H9 (cell line): ENCODE measurements at regions not wholly inside any gene's neighbourhood (a gene's known extent, or its start where the extent isn't known, plus 50 kb on each side); places are given as distances from the start of the nearest gene placed in this dataset.
A peak's percentile ranks its signal among the peaks of the same experiment; 100 is the strongest.

Experiments used
- DNase-seq: peaks from one replicate; pipeline ENCODE4 v3.0.0-alpha.2; 2017
- H2AFZ ChIP-seq: one replicate; pipeline ENCODE4 v1.6.1; 2013; ENCODE audit warnings: mild to moderate bottlenecking, low read length, control low read depth, moderate library complexity
- H2AK5ac ChIP-seq: 2 replicates; pipeline ENCODE4 v1.6.1; 2013; ENCODE audit warnings: low read length, control low read depth, mixed read lengths; ENCODE audit not compliant: insufficient read length
- H2BK120ac ChIP-seq: one replicate; pipeline ENCODE4 v1.6.1; 2013; ENCODE audit warnings: low read depth, mild to moderate bottlenecking, low read length, control low read depth, inconsistent platforms; ENCODE audit not compliant: poor library complexity, severe bottlenecking
- H2BK12ac ChIP-seq: 2 replicates; pipeline ENCODE4 v1.6.1; 2013; ENCODE audit warnings: low read length, control low read depth, mixed read lengths, low read depth; ENCODE audit not compliant: insufficient read length
- H2BK15ac ChIP-seq: 2 replicates; pipeline ENCODE4 v1.6.1; 2013; ENCODE audit warnings: low read depth, low read length, control low read depth
- H2BK20ac ChIP-seq: one replicate; pipeline ENCODE4 v1.6.1; 2013; ENCODE audit warnings: low read depth, mild to moderate bottlenecking, low read length, control low read depth, inconsistent platforms; ENCODE audit not compliant: poor library complexity, severe bottlenecking
- H2BK5ac ChIP-seq: 2 replicates; pipeline ENCODE4 v1.6.1; 2013; ENCODE audit warnings: low read length, control low read depth, mixed read lengths; ENCODE audit not compliant: insufficient read length
- H3K14ac ChIP-seq: 2 replicates; pipeline ENCODE4 v1.6.1; 2013; ENCODE audit warnings: low read length, control low read depth; ENCODE audit not compliant: insufficient read depth
- H3K18ac ChIP-seq: 2 replicates; pipeline ENCODE4 v1.6.1; 2013; ENCODE audit warnings: low read depth, mild to moderate bottlenecking, mixed read lengths, low read length, control low read depth; ENCODE audit not compliant: insufficient read length
- H3K23ac ChIP-seq: 2 replicates; pipeline ENCODE4 v1.6.1; 2013; ENCODE audit warnings: low read length, control low read depth, mixed read lengths, low read depth; ENCODE audit not compliant: insufficient read length
- H3K23me2 ChIP-seq: 2 replicates; pipeline ENCODE4 v1.6.1; 2013; ENCODE audit warnings: low read depth, mild to moderate bottlenecking, mixed read lengths, low read length, control low read depth; ENCODE audit not compliant: insufficient read length, poor library complexity, severe bottlenecking
- H3K27ac ChIP-seq: 2 replicates; pipeline ENCODE4 v1.5.1; 2013; ENCODE audit warnings: low read length, control low read depth, mixed read lengths, low read depth; ENCODE audit not compliant: insufficient read length
- H3K27me3 ChIP-seq: 2 replicates; pipeline ENCODE4 v1.6.1; 2013; ENCODE audit warnings: low read length, control low read depth, inconsistent platforms; ENCODE audit not compliant: insufficient read depth
- H3K4ac ChIP-seq: 2 replicates; pipeline ENCODE4 v1.6.1; 2013; ENCODE audit warnings: low read depth, mild to moderate bottlenecking, control low read depth, inconsistent platforms, low read length, moderate library complexity
- H3K4me1 ChIP-seq: 2 replicates; pipeline ENCODE4 v1.6.1; 2013; ENCODE audit warnings: low read length, control low read depth, inconsistent platforms; ENCODE audit not compliant: insufficient read depth
- H3K4me2 ChIP-seq: 2 replicates; pipeline ENCODE4 v1.6.1; 2013; ENCODE audit warnings: low read length, control low read depth, mixed read lengths; ENCODE audit not compliant: insufficient read length, insufficient read depth
- H3K56ac ChIP-seq: 2 replicates; pipeline ENCODE4 v1.6.1; 2013; ENCODE audit warnings: low read depth, mild to moderate bottlenecking, mixed read lengths, low read length, control low read depth; ENCODE audit not compliant: insufficient read length
- H3K79me1 ChIP-seq: 2 replicates; pipeline ENCODE4 v1.6.1; 2013; ENCODE audit warnings: low read depth, mild to moderate bottlenecking, moderate library complexity, low read length, control low read depth, inconsistent platforms; ENCODE audit not compliant: insufficient read depth, poor library complexity, severe bottlenecking
- H3K79me2 ChIP-seq: 2 replicates; pipeline ENCODE4 v1.6.1; 2013; ENCODE audit warnings: low read length, control low read depth, inconsistent platforms; ENCODE audit not compliant: insufficient read depth
- H3K9ac ChIP-seq: 2 replicates; pipeline ENCODE4 v1.6.1; 2013; ENCODE audit warnings: low read length, control low read depth, mixed read lengths; ENCODE audit not compliant: insufficient read length; ENCODE audit errors: extremely low read depth
- H3K9me3 ChIP-seq: one replicate; pipeline ENCODE4 v1.6.1; 2013; ENCODE audit warnings: low read depth, low read length, inconsistent platforms; ENCODE audit not compliant: control insufficient read depth
- H3T11ph ChIP-seq: one replicate; pipeline ENCODE4 v1.6.1; 2013; ENCODE audit warnings: mild to moderate bottlenecking, low read length, control low read depth, inconsistent platforms
- H4K20me1 ChIP-seq: one replicate; pipeline ENCODE4 v1.6.1; 2013; ENCODE audit not compliant: control insufficient read depth, insufficient read length, insufficient read depth
- H4K5ac ChIP-seq: 2 replicates; pipeline ENCODE4 v1.6.1; 2013; ENCODE audit warnings: low read depth, mild to moderate bottlenecking, mixed read lengths, low read length, control low read depth; ENCODE audit not compliant: insufficient read length
- H4K8ac ChIP-seq: replicated peaks from 2 replicates; pipeline ENCODE4 v1.6.1; 2013; ENCODE audit warnings: low read length, control low read depth, mixed read lengths, low read depth; ENCODE audit not compliant: insufficient read length
- H4K91ac ChIP-seq: 2 replicates; pipeline ENCODE4 v1.6.1; 2013; ENCODE audit warnings: low read depth, mild to moderate bottlenecking, moderate library complexity, mixed read lengths, low read length, control low read depth; ENCODE audit not compliant: insufficient read length
- H3K27ac Mint-ChIP-seq, 3 experiments: 2 replicates in 2 of 3; 3 replicates in 1 of 3; pipeline ENCODE4 v1.8.0; 2020 to 2021; ENCODE audit warnings: mixed read lengths in 3 of 3, mild to moderate bottlenecking in 1 of 3, moderate library complexity in 1 of 3
- H3K27me3 Mint-ChIP-seq: 2 replicates; pipeline ENCODE4 v1.8.0; 2021; ENCODE audit warnings: low read depth, mild to moderate bottlenecking, moderate library complexity, mixed read lengths
- H3K36me3 Mint-ChIP-seq, 3 experiments: 2 replicates in 2 of 3; 3 replicates in 1 of 3; pipeline ENCODE4 v1.8.0; 2020 to 2021; ENCODE audit warnings: low read depth in 3 of 3, mixed read lengths in 3 of 3; ENCODE audit not compliant: insufficient read depth in 1 of 3
- H3K4me1 Mint-ChIP-seq, 2 experiments: 2 replicates each; pipeline ENCODE4 v1.8.0; 2020; ENCODE audit warnings: mixed read lengths in 2 of 2
- H3K4me3 Mint-ChIP-seq, 2 experiments: 2 replicates in 1 of 2; 3 replicates in 1 of 2; pipeline ENCODE4 v1.8.0; 2020 to 2021; ENCODE audit warnings: mild to moderate bottlenecking in 2 of 2, mixed read lengths in 2 of 2, moderate library complexity in 1 of 2
- H3K9me3 Mint-ChIP-seq, 2 experiments: 2 replicates in 1 of 2; 3 replicates in 1 of 2; pipeline ENCODE4 v1.8.0; 2020; ENCODE audit warnings: mild to moderate bottlenecking in 2 of 2, mixed read lengths in 2 of 2, moderate library complexity in 1 of 2
- WGBS: extraction: QIAGEN DNeasy Blood & Tissue Kit; methylation state at CpG from one replicate; pipeline ENCODE4 v1.1.7; 2013; ENCODE audit warnings: missing lambda C conversion rate, low lambda C conversion rate, mixed read lengths; ENCODE audit not compliant: insufficient read length; ENCODE audit errors: extremely low coverage; 5-methylcytosine and 5-hydroxymethylcytosine counted together
- TF ChIP-seq, protein P1 (sequence below): fragments of 200-600 bp; sonication (generic); conservative IDR thresholded peaks from 3 replicates; pipeline ENCODE4 v1.8.0; 2021; ENCODE audit warnings: antibody characterized with exemption, mild to moderate bottlenecking

DNA sequence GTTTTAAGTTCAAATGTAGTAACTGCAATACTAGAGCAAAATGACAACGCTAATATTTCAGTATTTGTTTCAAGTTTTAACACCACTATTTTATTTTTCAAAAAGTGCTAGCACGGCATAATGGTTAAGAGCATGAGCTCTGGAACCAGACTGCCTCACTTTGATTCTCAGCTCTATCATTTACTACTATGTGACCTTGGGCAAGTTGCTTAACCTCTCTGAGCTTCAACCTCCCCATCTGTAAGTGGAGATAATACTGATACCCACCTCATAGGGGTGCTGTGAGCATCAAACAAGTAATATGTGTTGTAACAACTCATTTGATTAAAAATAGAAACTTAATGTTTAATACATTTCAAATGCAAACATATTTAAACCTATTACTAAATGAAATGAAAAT, 115.4 kb upstream of the NPHP3 start:
- Mint-ChIP-seq H3K27ac (no peak overlapping the region), H3K36me3 (no peaks in the 10 kb centered on the region), H3K4me1 (peaks cover 5 to 6% of the 10 kb centered on the region in 2 experiments; a peak in 2 of 4 replicates), H3K9me3 (no peaks in the 10 kb centered on the region), H3K4me3 (no peak overlapping the region), H3K27me3 (no peaks in the 10 kb centered on the region)
- H4K8ac ChIP-seq = no peak overlapping the region
- no peaks in the 10 kb centered on the region for H3K79me1 ChIP-seq
- no peak overlapping the region for H3K9ac ChIP-seq
- no peaks in the 10 kb centered on the region for H3K23me2 ChIP-seq
- H4K20me1 ChIP-seq = no peaks in the 10 kb centered on the region
- H3K4ac ChIP-seq = no peak overlapping the region
- H4K91ac ChIP-seq = no peak overlapping the region
- H3K14ac ChIP-seq = no peak overlapping the region
- no peak overlapping the region for H2BK5ac ChIP-seq
- H2BK15ac ChIP-seq = no peak overlapping the region
- DNase-seq = no peak
- no peak overlapping the region for H3K18ac ChIP-seq
- no peak overlapping the region for H4K5ac ChIP-seq
- H2AK5ac ChIP-seq = no peak overlapping the region
- H3K27me3 ChIP-seq = no peaks in the 10 kb centered on the region
- no peak overlapping the region for H3K56ac ChIP-seq
- TF ChIP-seq, protein P1, sequence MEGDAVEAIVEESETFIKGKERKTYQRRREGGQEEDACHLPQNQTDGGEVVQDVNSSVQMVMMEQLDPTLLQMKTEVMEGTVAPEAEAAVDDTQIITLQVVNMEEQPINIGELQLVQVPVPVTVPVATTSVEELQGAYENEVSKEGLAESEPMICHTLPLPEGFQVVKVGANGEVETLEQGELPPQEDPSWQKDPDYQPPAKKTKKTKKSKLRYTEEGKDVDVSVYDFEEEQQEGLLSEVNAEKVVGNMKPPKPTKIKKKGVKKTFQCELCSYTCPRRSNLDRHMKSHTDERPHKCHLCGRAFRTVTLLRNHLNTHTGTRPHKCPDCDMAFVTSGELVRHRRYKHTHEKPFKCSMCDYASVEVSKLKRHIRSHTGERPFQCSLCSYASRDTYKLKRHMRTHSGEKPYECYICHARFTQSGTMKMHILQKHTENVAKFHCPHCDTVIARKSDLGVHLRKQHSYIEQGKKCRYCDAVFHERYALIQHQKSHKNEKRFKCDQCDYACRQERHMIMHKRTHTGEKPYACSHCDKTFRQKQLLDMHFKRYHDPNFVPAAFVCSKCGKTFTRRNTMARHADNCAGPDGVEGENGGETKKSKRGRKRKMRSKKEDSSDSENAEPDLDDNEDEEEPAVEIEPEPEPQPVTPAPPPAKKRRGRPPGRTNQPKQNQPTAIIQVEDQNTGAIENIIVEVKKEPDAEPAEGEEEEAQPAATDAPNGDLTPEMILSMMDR = peak; percentile 26; the same call in 2 of the 3 replicates
- H2BK20ac ChIP-seq = no peak overlapping the region
- H2BK12ac ChIP-seq = no peak overlapping the region
- no peak overlapping the region for H2BK120ac ChIP-seq
- H3K9me3 ChIP-seq = no peaks in the 10 kb centered on the region
- no peaks in the 10 kb centered on the region; the same call in 1 of the 2 replicates for H3K4me1 ChIP-seq
- H2AFZ ChIP-seq = no peak overlapping the region
- H3K4me2 ChIP-seq = no peak overlapping the region
- WGBS = no CpG with 5 or more reads among the region's 2 CpGs
- H3K79me2 ChIP-seq = no peaks in the 10 kb centered on the region
- H3K27ac ChIP-seq = no peak overlapping the region
- no peak overlapping the region for H3K23ac ChIP-seq
- no peak overlapping the region for H3T11ph ChIP-seq
